ENCODE measurements at regions not wholly inside any gene's neighbourhood (a gene's known extent, or its start where the extent isn't known, plus 50 kb on each side); places are given as distances from the start of the nearest gene placed in this dataset.
A peak's percentile ranks its signal among the peaks of the same experiment; 100 is the strongest.

GRCh38 chr1:23639460-23640095, 52.0 kb upstream of the RPL11 start:
- no peak for DNase-seq

DNA sequence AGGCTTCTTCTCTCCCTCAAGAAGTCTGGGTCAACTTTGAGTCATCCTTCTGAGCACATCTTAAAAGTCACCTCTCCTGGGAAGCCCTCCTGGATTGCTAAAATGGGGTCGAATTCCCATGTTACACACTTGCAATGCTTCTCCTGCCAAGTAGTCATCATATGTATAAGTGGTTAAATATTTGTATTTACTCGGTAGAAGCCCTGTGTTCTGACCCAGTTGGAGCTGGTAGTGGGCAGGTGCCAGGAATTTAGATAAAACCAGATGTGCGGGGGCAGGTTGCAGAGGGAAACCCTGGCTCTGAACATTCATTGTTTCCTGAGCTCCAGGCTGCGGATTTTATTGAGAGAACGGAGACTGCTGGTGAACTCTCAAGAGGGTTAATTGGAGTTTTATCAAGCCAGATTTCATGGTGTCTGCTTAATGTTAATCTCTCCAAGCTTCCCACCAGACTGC, 52.8 kb upstream of the RPL11 start:
- no peak for DNase-seq

GRCh38 chr1:23638188-23638619, 53.4 kb upstream of the RPL11 start:
- no peak for DNase-seq

DNA sequence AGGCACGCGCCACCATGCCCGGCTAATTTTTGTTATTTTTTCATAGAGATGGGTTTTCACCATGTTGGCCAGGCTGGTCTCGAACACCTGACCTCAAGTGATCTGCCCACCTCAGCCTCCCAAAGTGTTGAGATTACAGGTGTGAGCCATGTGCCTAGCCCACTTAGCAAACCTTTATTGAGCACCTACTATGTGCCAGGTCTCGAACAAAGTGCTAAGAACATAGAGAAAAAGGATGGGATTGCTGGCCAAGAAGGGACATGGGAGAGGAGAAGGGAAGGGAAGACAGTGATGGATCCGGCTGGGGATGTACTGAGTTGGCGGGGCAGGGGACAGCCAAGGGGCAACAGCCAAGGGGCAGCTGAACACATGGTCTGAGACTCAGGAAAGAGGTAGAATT, 55.6 kb upstream of the RPL11 start:
- no peak for DNase-seq

DNA sequence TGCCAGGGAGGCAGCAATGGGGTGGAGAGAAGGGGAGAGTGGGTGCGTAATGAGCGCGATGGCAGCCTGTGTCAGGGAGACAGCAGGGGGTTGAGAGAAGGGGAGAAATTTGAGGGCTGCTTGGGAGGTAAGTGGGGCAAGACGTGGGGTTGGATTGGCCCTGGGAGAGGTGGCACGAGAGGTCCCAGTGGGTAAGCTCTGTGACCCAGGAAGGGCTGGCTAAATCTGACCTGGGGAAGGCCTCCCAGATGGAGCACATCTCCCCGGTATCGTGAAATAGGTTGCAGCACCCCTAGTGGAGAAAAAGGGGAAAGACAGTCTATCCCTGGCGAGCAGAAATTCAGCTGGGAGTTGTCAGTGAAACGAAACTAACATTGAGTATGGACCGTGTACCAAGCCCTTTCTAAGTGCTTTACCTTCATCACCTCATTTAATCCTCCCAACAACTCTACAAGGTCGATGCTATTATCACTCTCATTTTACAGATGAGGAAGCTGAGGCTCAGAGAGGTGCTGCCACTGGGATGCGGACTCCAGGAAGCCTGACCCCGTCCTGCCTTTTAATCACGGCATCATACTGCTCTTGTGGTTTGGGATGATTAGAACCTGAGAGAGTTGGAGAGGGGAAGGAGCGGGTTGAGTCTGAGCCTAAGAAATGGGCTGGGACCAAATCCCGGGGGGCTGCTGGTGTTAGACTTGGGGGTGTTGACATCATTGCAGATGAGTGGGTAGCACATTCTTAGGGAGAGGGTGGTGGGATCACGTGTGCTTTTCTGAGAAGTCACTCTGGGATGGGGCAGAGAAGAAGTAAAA, 56.6 kb upstream of the RPL11 start:
- peak; percentile 62 for DNase-seq

DNA sequence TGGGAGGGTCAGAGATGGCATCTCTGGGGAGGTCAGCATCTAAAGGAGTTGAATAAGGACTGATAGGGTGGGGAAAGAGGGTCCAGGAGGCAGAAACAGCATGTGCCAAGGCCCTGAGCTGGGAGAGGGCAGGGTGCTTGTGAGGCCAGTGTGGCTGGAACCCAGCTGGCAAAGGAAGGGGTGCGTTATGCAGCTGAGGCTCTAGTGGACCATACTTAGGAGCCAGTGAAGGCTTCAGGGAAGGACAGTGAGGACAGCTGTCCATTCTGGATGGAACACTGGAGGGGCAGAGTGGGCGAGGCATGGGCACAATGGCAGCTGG, 57.1 kb upstream of the RPL11 start:
- DNase-seq, result no peak

DNA sequence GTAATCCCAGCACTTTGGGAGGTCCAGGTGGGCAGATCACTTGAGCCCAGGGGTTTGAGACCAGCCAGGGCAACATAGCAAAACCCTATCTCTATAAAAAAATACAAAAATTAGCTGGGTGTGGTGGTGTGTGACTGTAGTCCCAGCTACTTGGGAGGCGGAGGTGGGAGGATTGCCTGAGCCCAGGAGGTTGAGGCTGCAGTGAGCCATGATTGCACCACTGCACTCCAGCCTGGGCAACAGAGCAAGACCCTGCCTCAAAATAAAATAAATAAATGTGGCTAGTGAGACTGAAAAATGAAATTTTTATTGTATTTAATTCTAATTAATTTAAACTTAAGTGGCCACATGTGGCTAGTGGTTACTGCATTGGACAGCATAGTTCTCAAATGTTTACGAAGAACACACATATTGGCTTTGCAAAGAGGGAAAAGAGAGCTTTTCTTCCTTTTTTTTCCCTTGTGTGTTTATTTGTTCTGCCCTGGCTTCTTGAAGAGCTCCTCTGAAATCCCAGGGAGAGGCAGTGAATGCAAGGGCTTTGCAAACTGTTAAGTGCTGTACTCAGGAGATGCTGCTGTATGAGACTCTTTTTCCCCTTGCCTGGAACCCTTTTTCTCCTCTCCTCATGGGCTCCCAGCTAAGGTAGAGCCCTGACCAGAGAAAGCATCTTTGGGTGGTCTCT, 59.0 kb upstream of the RPL11 start:
- no peak for DNase-seq

GRCh38 chr1:23629708-23630290, 61.8 kb upstream of the RPL11 start:
- no peak for DNase-seq

DNA sequence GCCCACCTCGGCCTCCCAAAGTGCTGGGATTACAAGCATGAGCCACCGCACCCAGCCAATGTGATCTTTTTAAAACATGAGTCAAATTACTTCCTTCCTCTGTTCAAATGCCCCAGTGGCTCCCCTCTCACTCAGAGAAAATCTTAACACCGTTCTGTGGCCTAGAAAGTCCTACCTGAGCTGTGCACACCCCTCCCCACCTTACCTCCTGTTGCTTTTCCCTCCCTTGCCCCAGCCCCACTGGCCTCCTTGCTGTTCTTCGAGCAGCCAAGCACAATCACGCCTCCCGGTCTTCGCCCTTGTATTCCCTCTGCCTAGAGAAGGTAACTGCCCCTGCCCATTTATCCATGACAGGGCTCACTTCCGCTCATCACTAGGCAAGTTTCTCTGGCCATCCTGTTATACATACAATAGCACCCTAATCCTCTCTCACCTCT, 62.6 kb upstream of the RPL11 start:
- no peak for DNase-seq

- DNase-seq, result no peak
These were observed 64.4 kb upstream of the RPL11 start for GRCh38 chr1:23627069-23627735.

- DNase-seq, result no peak
These were observed 65.6 kb upstream of the RPL11 start for GRCh38 chr1:23625929-23626535.

GRCh38 chr1:23625459-23625858, 66.1 kb upstream of the RPL11 start:
- no peak for DNase-seq

GRCh38 chr1:23624440-23624839, 65.1 kb upstream of the ID3 start:
- DNase-seq, result peak; percentile 72

GRCh38 chr1:23622284-23622683, 63.0 kb upstream of the ID3 start:
- no peak for DNase-seq

DNA sequence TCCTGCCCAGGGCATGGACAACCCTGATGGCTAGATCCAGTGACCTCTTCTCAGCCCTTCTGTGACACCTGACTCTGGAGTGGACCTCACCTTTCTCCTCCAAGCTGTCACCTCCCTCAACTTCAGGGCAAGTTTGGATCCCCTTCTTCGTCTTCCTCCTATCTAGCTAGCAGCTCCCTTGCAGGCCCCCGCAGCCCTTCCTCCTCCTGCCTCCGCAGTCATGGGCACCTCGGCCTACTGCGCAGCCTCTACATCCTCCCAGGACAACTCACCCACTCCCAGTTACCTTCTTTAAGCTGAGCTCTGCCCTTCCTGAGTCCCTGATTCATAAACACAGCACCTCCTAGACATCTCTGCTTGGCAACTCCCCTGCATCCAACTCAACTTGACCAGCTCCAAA, 61.3 kb upstream of the ID3 start:
- no peak for DNase-seq

DNA sequence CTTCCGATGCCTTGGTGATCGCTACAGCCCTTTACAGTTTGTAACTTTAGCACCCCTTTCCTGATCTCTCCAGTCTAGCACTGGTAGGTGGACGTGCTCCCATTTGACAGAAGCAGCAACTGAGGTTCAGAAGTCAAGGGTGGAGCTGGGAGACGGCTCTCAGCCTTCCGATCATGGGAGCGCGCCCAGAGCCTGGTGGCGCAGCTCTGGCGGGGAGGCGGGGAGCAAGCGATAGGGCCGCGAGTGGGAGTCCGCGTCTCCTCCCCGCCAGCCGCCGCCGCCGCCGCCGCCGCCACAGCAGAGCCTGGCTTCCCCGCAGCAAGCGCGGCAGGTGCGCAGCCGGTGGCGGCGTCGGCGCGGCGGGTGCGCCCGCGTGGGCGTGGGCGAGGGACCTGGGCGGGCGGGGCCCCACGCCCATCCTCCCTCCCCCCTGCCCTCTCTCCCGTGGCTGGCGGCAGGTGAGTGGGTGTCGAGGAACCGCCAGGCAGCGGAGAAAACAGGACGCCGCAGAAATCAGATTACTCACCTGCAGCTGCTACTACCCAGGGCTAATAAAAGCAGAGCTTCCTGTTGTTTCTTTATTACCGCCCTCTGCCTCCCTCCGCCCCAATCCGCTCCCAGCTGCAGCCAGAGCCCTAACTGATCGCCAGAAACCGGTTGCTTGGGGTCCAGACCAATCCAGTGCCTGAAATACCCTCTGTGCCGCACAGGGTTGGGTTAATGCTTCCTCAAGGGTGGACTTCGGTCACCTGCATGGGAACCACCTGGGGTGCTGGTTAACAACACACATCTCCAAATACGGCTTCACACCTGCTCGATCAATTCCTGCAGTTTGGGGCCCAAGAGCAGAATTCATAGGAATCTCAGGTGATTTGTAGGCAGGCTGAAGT, 60.2 kb upstream of the ID3 start:
- DNase-seq, result peak; percentile 81

DNA sequence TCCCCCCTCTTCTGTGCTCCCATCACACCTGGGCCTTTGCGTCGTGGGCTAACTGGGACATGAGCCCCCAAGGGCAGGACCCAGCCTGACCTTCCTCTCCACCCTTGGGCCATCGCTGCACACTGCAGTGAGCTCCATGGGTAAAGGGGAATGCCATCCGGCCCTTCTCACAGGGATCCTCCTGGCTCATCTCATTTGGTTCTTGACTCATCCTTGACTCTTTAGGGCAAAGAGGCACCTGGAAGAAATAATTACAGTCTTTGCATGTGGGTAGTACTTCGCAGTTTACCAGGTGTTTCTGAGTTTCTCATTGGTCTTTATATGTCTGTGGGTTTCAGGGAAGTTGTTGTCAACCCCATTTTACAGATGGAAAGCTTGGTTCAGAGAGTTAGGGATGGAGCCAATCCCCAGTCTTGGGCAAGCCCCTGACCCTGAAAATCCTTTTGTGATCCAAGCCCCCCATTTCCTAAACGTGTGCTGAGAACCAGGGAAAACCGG, 59.3 kb upstream of the ID3 start:
- DNase-seq, result no peak

GRCh38 chr1:23617084-23617521, 57.8 kb upstream of the ID3 start:
- DNase-seq, result no peak

DNA sequence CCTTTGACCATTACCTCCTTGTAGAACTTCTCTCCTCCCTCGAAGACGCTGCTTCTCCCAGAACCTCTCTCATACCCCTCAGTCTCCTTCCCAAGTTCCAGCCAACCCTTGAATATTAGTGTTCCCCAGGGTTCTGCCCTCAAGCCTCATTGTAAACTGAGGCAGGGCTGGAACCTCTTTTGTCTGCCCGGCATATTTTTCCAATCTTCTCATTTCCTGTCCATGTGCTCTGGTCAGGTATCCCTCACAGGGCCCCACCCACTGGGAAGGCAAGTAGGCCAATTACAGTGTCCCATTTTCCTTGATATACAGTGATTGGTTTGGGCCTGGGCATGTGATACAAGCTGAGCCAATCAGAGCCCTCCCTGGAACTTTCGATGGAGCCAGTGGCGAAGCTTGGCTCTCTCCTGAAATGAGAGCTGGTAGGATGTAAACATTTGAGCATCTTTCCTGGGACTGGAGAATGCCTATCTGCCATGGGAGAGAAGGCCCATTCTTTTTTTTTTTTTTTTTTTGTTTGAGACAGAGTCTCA, 57.1 kb upstream of the ID3 start:
- no peak for DNase-seq

- DNase-seq, result no peak
These were observed 56.6 kb upstream of the ID3 start for GRCh38 chr1:23615852-23616251.

DNA sequence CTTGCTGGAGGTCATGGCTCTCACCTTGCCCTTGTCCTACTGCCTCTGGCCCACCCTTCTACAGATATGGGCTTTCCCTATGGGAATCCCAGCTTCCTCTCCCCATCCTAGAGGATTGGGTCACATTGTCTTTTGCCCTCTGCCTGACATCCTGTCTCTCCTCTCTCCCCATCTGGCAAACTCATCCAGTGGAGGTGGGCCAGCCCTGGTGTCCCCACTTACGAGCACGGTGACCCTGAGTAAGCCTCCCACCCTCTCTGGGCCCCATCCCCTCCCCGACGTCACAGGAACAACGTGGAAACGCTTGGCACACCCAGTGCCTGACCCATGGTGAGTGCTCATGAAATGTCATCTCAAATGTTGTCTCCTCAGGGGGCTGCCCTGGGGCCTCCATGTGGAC, 56.1 kb upstream of the ID3 start:
- no peak for DNase-seq
